GM18907 (cell line): ENCODE measurements at regions not wholly inside any gene's neighbourhood (a gene's known extent, or its start where the extent isn't known, plus 50 kb on each side); places are given as distances from the start of the nearest gene placed in this dataset.

Experiments used
- ATAC-seq: cut with Tn5 transposase; IDR thresholded peaks from one replicate; pipeline ENCODE4 v1.9.1; 2021; ENCODE audit warnings: mild to moderate bottlenecking, moderate library complexity; ENCODE audit not compliant: unreplicated experiment

DNA sequence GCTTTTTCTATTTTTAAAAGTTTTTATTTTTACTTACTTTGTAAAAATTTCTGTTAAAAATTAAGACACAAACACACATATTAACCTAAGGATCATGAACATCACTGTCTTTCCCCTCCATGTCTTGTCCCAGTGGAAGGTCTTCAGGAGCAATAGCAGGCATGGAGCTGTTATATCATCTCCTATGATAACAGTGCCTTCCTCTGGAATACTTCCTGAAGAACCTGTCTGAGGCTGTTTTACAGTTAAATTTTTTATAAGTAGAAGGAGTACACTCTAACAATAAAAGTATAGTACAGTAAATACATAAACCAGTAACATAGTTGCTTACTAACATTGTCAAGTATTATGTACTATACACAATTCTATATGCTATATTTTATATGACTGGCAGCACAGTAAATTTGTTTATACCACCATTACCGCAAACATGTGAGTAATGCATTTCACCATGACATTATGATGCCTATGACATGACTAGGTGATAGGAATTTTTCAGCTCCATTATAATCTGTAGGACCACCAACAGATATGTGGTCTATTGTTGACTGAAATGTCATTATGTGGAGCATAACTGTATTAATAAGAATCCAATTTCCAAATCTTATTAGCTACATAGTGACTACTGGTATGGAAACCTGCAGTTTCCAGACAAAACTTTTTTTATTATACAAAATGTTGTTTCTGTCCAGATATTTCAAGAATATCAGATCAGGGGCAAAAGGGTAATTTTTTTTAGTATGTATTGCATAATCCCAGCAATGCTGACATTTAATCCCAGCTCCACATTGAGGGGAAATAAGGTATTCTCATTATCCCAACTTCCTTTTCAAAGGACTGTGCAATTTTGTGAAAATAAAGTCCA, 337.2 kb upstream of the SLC39A10 start:
- no peak for ATAC-seq

DNA sequence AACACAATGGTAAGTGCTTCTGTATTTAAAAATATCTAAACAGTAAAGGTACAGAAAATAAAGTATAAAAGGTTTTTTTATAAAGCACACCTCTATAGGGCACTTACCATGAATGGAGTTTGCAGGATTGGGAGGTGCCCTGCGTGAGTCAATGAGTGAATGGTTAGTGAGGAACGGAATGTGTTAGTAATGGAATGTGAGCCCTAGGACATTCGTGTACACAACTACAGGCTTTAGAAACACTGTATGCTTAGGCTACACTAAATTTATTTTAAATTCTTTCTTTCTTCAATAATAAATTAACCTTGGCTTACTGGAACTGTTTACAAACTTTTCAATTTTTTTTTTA, 337.9 kb upstream of the SLC39A10 start:
- ATAC-seq = no peak

DNA sequence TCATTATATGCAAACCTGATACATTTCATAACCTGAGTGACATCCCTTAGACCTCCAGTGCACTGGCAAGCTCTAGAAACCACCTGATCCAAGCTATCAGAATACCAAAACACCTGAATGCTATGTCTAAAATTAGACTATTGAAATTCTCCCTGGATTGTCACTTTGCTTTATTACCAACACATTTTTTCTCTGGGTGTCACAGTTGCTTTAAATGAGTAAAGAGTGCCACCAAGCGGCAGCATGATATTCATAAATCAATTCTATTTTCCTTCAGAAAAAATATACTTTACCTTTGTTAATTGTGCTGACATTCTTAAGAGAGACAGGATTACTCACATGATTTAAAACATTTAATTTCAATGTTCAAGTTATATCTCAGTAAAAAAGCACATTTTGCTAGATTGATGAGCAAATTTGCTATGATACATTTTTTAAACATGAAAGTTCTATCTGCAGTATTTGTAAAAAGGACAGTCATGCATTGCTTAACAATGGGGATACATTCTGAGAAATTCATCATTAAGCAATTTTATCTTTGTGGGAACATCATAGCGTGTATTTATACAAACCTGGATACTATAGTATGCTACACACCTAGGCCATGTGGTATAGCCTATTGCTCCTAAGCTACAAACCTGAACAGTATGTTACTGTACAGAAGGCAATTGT, 338.4 kb upstream of the SLC39A10 start:
- peak; percentile 32 for ATAC-seq

DNA sequence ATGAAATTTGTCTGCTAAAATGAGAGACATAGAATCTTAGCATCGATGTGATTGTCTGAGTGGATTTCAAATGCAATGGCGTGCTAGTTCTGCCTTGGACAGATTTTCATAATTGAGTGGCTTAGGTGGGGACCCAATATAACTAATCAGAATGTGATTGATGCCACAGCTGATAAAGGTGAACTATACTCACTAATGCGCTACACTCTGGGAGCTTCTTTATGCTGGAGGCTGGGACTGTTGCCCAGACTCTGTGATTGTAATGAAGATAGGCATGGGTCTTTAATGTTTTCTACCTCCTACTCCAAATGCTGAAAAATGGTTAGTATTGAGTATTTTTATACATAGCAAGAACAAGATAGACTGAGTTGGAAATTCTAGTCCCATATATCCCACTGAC, 339.5 kb upstream of the SLC39A10 start:
- ATAC-seq = no peak

DNA sequence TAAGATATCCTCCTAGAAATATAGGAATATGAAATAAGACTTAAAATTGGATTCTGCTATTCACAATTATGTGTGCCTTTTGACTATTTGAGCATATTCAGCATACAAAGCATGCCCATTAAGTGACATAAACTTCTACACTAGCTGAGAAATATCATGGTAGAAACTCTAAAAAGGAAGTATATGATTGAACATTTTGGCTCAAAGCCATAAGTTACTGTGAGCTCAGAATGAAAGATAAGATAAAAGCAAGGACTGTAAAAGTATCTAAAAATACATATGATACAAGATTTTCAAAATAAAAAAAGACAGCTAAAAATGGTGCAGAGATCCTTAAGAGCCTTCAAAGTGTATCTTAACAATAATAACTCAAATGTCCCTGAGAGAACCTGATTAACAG, 340.5 kb upstream of the SLC39A10 start:
- ATAC-seq = no peak

DNA sequence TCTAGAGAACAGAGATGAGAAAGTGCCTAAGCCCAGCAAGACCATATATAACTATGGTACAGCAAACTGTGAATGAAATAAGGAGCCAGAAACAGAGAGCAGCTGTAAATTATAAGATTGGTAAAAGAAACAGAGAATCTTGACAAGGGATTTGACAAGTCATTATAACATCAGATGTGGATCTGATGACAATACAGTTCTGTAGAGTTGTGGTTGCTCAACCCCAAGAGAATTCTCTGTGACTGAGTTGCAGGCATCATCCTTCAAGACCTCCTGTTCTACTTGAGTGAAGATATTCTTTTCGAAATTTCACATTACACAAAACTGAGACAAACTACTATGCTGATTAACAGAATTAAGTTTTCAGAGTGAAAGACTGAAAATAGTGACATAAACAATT, 343.1 kb upstream of the SLC39A10 start:
- peak; percentile 63 for ATAC-seq

DNA sequence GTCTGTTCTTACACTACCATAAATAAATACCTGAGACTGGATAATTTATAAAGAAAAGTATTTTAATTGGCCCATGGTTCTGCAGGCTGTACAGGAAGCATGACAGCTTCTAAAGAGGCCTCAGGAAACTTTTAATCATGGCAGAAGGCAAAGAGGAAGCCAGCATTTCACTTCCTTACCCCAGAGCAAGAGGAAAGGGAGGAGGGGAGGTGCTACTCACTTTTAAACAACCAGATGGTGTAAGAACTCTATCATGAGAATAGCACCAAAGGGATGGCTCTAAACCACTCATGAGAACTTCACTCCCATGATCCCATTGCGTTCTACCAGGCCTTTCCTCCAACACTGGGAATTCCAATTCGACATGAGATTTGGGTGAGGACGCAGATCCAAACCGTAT, 344.4 kb upstream of the SLC39A10 start:
- ATAC-seq = no peak

DNA sequence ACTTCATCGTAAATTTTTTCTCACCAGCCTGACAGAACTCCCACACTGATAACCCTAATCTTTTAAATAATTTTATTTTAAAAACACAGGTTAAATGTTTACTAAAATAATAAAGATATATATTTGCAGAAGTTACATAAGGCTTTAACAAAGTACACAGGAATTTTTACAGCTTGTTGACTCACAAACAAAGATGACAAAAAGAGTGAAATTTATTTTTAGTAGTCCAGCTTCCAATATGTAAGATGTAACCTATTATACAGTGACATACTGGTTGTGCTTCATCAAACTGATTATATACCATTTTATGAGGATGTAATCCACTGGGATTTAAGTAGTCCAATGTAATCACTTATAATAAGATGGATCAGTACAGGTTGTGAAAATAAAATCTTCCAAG, 348.9 kb upstream of the SLC39A10 start:
- no peak for ATAC-seq

DNA sequence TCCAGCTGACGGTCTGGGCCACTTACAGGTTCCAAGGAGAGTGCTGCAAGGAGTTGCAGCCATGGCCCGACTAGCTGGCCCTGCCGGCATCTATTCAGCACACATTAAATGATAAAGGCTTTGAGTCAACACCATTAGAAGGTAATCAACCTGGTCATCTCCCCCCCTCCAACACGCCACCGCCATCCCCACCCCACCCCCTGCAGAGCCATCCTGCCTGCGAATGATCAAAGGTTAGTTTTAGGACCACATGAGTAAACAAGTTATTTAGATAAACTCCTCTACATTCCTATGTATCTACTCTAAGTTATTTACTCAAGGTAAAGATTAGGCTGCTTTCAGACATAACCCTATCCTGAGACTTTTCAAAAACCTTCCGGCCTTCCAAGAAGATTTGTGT, 349.3 kb upstream of the SLC39A10 start:
- no peak for ATAC-seq

DNA sequence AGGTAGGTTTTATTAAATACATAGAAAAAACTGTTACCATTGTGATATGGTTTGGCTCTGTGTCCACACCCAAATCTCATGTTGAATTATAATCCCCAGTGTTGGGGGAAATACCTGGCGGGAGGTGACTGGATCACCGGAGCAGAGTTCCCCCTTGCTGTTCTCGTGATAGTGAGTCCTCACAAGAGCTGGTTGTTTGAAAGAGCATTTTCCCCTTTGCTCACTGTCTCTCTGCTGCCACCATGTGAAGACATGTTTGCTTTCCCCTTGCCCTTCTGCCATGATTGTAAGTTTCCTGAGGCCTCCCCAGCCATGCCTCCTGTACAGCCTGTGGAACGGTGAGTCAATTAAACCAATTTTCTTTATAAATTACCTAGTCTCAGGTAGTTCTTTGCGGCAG, 352.7 kb upstream of the SLC39A10 start:
- ATAC-seq = no peak

DNA sequence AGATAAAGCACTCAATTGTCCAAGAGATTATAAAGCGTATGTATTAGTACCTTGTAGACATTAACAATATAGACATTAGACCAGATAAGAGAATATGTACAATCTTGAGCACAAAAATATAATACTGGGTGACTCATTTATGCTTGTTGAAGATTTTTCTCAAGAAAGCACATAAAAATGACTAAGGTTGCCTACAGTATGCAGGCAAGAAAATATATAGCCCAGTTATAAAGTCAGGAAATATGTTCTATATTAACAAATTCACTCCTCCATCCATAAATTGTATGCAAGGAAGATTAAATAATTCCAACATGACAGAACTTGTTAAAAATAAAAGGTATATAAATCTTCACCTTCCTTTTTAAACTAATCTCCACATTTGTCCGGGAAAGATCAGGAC, 356.4 kb upstream of the SLC39A10 start:
- ATAC-seq = no peak

DNA sequence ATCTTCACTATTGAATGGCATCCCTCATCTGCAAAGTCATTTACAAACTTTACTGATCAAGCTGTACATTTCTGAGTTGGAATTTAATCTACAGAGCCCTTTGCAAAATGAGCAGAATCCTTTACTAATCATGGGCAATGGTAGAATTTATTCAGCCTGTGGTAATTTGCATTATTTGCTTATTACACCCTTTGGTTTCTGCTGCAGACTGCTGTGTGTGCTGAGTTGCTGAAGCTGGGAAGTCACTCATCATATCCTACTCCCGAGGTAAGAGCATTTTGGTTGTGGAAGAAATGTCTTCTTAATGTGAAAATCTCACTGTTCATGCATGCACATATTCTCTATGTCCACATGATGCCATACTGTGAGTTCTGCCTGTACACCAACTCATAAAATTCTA, 357.4 kb upstream of the SLC39A10 start:
- no peak for ATAC-seq

DNA sequence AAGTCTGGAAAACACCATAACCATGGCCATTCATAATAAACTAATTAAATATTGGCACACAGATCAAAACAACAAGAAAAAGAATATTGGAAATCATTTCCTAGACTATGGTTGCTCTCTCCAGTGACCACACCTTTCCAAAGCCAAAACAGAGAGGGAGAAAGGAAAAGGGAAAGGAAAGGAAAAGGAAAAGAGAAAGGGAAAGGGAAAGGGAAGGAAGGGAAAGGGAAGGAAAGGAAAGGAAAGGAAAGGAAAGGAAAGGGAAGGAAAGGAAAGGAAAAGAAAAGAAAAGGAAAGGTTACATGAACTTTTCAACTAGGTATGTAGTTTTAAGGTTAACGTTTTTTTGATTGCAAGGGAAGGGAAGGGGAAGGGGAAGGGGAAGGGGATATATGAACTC, 360.5 kb upstream of the SLC39A10 start:
- no peak for ATAC-seq

DNA sequence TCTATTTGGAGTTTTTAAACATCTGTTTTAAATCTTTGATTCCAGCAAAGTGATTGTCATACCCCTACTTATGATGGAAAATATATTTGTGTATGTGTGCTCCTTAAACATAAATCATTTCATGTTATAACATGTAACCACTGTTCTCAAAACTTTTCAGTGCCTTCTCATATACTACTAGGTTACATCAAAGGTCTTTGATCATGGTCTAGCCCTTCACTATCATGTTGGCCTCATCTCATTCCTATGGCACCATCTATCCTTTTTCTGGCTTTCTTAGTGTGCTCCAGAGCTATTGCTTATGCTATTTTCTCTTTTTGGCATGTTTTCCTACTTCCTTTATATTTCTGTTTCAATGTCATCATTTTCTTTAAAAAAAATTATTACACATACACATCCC, 367.9 kb upstream of the SLC39A10 start:
- no peak for ATAC-seq

DNA sequence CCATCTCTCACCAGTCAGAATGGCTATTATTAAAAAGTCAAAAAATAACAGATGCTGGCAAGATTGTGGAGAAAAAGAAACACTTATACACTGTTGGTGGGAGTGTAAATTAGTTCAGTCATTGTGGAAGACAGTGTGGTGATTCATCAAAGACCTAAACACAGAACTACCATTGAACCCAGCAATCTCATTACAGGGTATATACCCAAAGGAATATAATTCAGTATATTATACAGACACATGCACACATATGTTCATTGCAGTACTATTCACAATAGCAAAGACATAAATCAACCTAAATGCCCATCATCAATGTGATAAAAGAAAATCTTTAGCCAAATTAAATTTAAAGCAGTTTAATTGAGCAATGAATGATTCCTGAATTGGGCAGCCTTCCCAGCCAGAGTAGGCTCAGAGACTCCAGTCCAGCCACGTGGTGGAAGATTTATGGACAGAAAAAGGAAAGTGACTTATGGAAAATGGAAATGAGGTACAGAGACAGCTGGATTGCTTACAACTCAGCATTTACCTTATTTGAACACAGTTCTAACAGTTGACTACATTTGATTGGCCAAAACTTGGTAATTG, 377.1 kb upstream of the SLC39A10 start:
- ATAC-seq = no peak

DNA sequence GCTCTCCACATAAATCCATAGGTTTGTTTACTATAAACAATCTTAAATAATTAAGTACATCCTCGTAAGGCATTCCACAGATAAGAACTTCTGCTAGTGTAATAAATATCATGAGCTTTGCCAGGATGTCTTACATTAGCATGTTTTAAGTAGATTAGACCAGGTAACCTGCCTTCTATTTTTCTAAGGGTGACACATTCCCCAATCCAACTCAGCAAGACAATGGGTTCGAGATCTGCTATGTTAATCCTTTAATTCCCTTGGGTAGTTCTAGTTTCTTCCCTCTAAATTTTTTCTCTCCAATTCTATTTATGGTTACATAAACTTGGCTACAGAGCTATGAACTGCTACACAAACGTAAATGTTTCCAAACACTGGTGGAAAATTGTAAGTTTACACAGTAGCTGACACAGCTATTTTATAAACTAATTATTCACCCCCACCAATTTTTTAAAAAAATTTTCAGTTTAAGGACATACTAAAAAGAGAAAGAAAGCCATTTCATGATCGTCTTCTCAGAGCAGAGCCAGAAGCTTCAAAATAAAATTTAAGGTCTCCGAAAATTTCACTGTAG, 386.5 kb upstream of the SLC39A10 start:
- no peak for ATAC-seq

DNA sequence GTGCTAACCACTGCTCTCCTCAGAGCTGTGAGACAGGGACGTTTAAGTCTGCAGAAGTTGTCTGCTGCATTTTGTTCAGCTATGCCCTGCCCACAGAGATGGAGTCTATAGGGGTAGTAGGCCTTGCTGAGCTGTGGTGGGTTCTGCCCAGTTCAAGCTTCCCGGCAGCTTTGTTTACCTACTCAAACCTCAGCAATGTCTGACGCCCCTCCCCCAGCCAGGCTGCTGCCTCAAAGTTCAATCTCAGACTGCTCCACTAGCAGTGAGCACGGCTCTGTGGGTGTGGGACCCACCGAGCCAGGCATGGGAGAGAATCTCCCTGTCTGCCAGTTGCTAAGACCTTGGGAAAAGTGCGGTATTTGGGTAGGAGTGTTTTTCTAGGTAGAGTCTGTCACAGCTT, 387.8 kb upstream of the SLC39A10 start:
- ATAC-seq = no peak

DNA sequence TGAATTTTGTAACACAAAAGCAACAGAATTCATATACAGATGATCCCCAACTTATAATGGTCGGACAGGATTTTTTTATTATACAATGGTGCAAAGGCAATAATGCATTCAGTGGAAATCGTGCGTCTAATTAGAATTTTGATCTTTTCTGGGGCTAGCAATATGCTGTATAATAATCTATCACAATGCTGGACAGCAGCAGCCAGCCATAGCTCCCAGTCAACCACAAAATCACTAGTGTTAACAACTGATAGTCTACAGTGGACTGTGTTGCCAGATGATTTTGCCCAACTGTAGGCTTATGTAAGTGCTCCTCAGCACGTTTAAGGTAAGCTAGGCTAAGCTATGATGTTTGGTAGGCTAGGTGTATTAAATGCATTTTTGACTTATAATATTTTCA, 399.0 kb upstream of the SLC39A10 start:
- no peak for ATAC-seq

DNA sequence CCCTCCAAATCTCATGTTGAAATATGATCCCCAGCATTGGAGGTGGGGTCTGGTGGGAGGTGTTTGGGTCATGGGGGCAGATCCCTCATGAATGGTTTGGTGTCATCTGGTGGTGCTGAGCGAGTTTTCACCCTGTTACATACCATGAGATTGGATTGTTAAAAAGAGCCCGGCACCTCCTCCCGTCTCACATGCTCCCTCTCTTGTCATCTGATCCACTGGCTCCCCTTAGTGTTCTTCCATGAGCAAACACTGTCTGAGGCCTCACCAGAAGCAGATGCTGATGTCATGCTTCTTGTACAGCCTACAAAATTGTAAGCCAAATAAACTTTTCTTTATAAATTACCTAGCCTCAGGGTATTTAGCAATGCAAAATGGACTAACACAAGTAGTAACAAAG, 405.0 kb upstream of the SLC39A10 start:
- ATAC-seq = no peak

DNA sequence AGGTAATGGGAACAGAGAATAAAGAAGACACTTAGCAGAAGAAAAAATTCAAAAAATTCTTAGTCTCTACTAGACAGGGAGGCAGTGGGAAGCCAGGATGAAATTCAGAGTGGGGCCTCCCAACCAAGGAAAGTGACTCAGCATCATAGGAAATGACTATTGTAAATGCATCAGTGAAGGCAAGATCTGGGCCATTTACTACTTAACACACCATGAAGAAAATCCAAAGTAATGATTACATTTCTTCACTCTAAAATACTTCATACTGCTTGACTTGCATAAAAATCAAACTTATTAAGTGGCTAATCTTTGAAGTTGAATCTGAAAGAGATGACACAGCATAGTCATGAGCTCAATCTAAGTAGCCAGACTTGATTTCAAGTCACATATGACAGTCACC, 405.8 kb upstream of the SLC39A10 start:
- ATAC-seq = no peak

DNA sequence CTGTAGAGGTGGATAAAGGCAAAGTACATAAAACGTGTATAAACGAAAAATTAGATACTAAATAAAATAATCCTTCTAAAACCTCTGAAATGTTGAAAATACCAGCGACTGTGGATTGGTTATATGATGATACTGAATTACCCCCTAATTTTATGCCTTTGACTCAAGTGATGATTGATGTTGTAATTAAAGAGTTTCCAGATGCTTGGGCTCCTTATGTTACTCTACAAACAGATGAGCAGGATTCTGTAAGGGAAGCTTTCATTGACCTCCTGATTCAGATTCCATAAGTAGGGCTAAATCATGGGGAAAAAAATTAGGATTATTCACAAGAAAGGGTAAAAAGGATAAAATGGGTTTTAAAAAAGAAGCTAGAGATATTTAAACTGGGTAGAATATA, 418.2 kb upstream of the SLC39A10 start:
- ATAC-seq = no peak

DNA sequence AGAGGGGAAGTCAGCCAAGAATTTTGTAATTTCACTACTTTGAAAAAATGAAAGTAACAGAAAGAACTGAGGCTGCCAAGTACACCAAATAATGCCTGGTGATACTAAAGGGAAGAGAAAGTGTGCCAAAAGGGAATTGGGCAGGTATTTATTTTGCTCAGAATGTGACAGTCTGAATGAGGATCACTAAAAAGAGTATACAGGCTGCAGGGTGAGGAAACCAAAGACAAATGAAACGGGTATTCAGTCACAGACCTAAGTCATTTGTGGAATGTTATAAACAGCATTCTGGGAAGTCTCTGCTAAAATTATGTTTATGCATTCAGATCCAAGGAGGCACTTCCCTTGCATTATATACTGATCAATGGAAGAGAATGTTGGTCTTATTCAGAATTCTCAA, 418.6 kb upstream of the SLC39A10 start:
- no peak for ATAC-seq
